ENCODE measurements at regions not wholly inside any gene's neighbourhood (a gene's known extent, or its start where the extent isn't known, plus 50 kb on each side); places are given as distances from the start of the nearest gene placed in this dataset.

GRCh38 chr1:87472716-87473115 lies 144.0 kb downstream of the LMO4 start:
- no peak for TF ChIP-seq CTCF (IDR thresholded peaks at IDR 0.05)
- no peak for TF ChIP-seq POLR2A (IDR thresholded peaks at IDR 0.05)
